HG03159 (cell line): ENCODE measurements at regions not wholly inside any gene's neighbourhood (a gene's known extent, or its start where the extent isn't known, plus 50 kb on each side); places are given as distances from the start of the nearest gene placed in this dataset.

ENCODE experiments used
- ATAC-seq: cut with Tn5 transposase; IDR thresholded peaks from one replicate; pipeline ENCODE4 v1.9.1; 2021; ENCODE audit warnings: mild to moderate bottlenecking, moderate library complexity; ENCODE audit not compliant: unreplicated experiment

- ATAC-seq, result no peak
Measured at GRCh38 chr3:135728007-135728721, 237.4 kb upstream of the PPP2R3A start.

- no peak for ATAC-seq
Measured at GRCh38 chr3:135731546-135731945, 234.0 kb upstream of the PPP2R3A start.

GRCh38 chr3:135736740-135737139 is 228.8 kb upstream of the PPP2R3A start:
- ATAC-seq, result no peak

- ATAC-seq, result no peak
Measured at GRCh38 chr3:135739779-135740178, 225.7 kb upstream of the PPP2R3A start.

- ATAC-seq, result no peak
Measured at GRCh38 chr3:135740211-135740610, 225.3 kb upstream of the PPP2R3A start.

GRCh38 chr3:135740751-135741150 is 224.8 kb upstream of the PPP2R3A start:
- ATAC-seq, result no peak

- no peak for ATAC-seq
Measured at GRCh38 chr3:135751991-135752390, 213.5 kb upstream of the PPP2R3A start.

- ATAC-seq, result no peak
Measured at GRCh38 chr3:135752851-135753250, 212.7 kb upstream of the PPP2R3A start.

- no peak for ATAC-seq
Measured at GRCh38 chr3:135753506-135753905, 212.0 kb upstream of the PPP2R3A start.

- ATAC-seq, result no peak
Measured at GRCh38 chr3:135755330-135756105, 210.0 kb upstream of the PPP2R3A start.

GRCh38 chr3:135756106-135756668 is 209.3 kb upstream of the PPP2R3A start:
- no peak for ATAC-seq

- no peak for ATAC-seq
Measured at GRCh38 chr3:135757421-135757820, 208.1 kb upstream of the PPP2R3A start.

GRCh38 chr3:135758961-135759360 is 206.6 kb upstream of the PPP2R3A start:
- no peak for ATAC-seq

- ATAC-seq, result no peak
Measured at GRCh38 chr3:135759651-135760050, 205.9 kb upstream of the PPP2R3A start.

- ATAC-seq, result no peak
Measured at GRCh38 chr3:135760581-135760980, 204.9 kb upstream of the PPP2R3A start.

GRCh38 chr3:135762188-135762856 is 203.2 kb upstream of the PPP2R3A start:
- ATAC-seq, result no peak

GRCh38 chr3:135766115-135766514 is 199.4 kb upstream of the PPP2R3A start:
- no peak for ATAC-seq

- ATAC-seq, result no peak
Measured at GRCh38 chr3:135771760-135772159, 193.8 kb upstream of the PPP2R3A start.

GRCh38 chr3:135779024-135779423 is 186.5 kb upstream of the PPP2R3A start:
- no peak for ATAC-seq

- no peak for ATAC-seq
Measured at GRCh38 chr3:135779590-135780235, 185.8 kb upstream of the PPP2R3A start.
